ENCODE measurements at regions not wholly inside any gene's neighbourhood (a gene's known extent, or its start where the extent isn't known, plus 50 kb on each side); places are given as distances from the start of the nearest gene placed in this dataset.

DNA sequence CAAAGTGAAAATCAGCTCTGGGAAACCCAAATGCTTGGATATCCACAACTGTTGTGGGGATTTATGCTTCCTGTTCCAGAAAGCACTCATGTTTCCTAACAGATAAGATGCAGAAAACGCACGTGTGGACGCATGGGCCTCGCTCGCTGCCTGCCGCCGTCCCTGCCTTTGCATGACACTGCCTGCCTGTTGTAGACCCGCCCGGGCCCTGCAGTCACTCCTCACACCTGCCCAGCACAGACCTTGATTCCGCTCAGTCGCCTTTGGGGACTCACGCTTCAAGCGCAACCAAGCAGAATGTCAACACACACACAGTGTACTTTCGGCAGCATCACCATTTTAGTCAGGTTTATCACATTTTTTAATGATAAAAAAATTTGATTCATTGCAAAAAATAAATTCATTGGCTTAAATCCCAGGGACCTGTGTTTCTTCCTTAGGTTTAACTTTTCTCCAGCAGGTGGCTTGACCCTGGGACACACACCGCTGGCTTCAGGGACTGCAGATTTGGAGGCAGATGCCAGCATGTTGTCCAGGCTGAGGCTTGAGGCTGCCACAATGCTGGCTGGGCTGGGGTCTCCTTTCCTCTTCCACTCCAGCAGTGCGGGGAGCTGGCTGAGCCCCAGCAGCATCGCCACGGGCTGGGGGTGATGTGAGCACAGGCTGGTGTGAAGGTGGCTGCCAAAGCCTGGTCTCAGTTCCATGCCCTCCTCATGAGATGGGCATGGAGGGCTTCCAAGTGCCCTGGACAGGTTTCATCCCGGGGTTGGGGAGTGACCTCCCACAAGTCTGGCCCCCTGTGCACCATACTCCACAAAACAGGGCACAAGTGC is 416.9 kb upstream of the IRX4 start:
- BruUV-seq (replicated peaks), result no TSS peak
- no peak for TF ChIP-seq CTCF (IDR thresholded peaks at IDR 0.05; ENCODE audit: unreplicated experiment)
- intact Hi-C loops (cut with micrococcal nuclease), result no loop called here
- Mint-ChIP-seq H3K27me3 (ENCODE audit: insufficient read depth, unreplicated experiment) (no peaks in the 10 kb centered on the region), H3K9me3 (ENCODE audit: unreplicated experiment) (no peaks in the 10 kb centered on the region), H3K4me3 (ENCODE audit: unreplicated experiment) (no peak overlapping the region), H3K36me3 (ENCODE audit: insufficient read depth, unreplicated experiment) (no peaks in the 10 kb centered on the region), H3K4me1 (ENCODE audit: insufficient read depth, unreplicated experiment) (no peaks in the 10 kb centered on the region), H3K27ac (ENCODE audit: low read depth, unreplicated experiment) (no peak overlapping the region)
- ChIA-PET POLR2A (no interaction called here), CTCF (interaction anchor here (0.6 kb wide), 2 partner anchors 227 to 444 kb away, joined by 3 to 4 read pairs; no protein-coding TSS in a partner anchor)
- no peak for DNase-seq (ENCODE audit: unreplicated experiment)

- Mint-ChIP-seq H3K4me3 (ENCODE audit: unreplicated experiment) (no peak overlapping the region), H3K4me1 (ENCODE audit: insufficient read depth, unreplicated experiment) (no peaks in the 10 kb centered on the region), H3K9me3 (ENCODE audit: unreplicated experiment) (no peaks in the 10 kb centered on the region), H3K27ac (ENCODE audit: low read depth, unreplicated experiment) (no peak overlapping the region), H3K27me3 (ENCODE audit: insufficient read depth, unreplicated experiment) (no peaks in the 10 kb centered on the region), H3K36me3 (ENCODE audit: insufficient read depth, unreplicated experiment) (no peaks in the 10 kb centered on the region)
- ChIA-PET CTCF (no interaction called here), POLR2A (no interaction called here)
- no TSS peak for BruUV-seq (replicated peaks)
- DNase-seq (ENCODE audit: unreplicated experiment), result no peak
- intact Hi-C loops (cut with micrococcal nuclease), result no loop called here
- no peak for TF ChIP-seq CTCF (IDR thresholded peaks at IDR 0.05; ENCODE audit: unreplicated experiment)
Observed at GRCh38 chr5:2298781-2299180, 416.1 kb upstream of the IRX4 start.

- no peak overlapping the region for H3K4me3 Mint-ChIP-seq (ENCODE audit: unreplicated experiment)
- no peaks in the 10 kb centered on the region for H3K4me1 Mint-ChIP-seq (ENCODE audit: insufficient read depth, unreplicated experiment)
- BruUV-seq (replicated peaks), result no TSS peak
- no peak for DNase-seq (ENCODE audit: unreplicated experiment)
- CTCF ChIA-PET, result no interaction called here
- H3K27me3 Mint-ChIP-seq (ENCODE audit: insufficient read depth, unreplicated experiment), result no peaks in the 10 kb centered on the region
- H3K36me3 Mint-ChIP-seq (ENCODE audit: insufficient read depth, unreplicated experiment), result no peaks in the 10 kb centered on the region
- no peak overlapping the region for H3K27ac Mint-ChIP-seq (ENCODE audit: low read depth, unreplicated experiment)
- intact Hi-C loops (cut with micrococcal nuclease), result no loop called here
- TF ChIP-seq CTCF (IDR thresholded peaks at IDR 0.05; ENCODE audit: unreplicated experiment), result no peak
- POLR2A ChIA-PET, result no interaction called here
- H3K9me3 Mint-ChIP-seq (ENCODE audit: unreplicated experiment), result no peaks in the 10 kb centered on the region
Observed at GRCh38 chr5:2297991-2298390, 415.3 kb upstream of the IRX4 start.

DNA sequence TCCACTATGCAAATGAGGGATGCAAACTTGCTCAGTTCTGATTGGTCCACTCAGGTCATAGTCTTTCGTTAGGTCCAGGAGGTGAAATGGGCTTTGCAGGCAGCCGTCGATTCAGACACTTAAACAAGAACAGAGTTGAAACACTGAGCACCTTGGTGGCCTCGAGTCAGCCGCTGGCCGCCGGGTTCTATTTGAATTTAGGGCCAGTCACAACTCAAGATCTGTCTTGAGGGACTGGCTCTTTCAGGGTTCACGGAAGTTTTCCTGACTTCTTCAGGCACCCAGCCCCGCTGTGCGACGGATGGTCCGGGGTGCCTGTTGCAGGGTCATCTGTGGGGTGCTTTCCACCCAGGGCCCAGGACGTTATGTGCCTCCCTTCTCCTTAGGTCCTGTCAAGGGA is 412.8 kb upstream of the IRX4 start:
- no TSS peak for BruUV-seq (replicated peaks)
- no peaks in the 10 kb centered on the region for H3K36me3 Mint-ChIP-seq (ENCODE audit: insufficient read depth, unreplicated experiment)
- H3K9me3 Mint-ChIP-seq (ENCODE audit: unreplicated experiment), result peaks cover 5% of the 10 kb centered on the region
- intact Hi-C loops (cut with micrococcal nuclease), result no loop called here
- CTCF ChIA-PET, result no interaction called here
- H3K4me1 Mint-ChIP-seq (ENCODE audit: insufficient read depth, unreplicated experiment), result no peaks in the 10 kb centered on the region
- H3K27ac Mint-ChIP-seq (ENCODE audit: low read depth, unreplicated experiment), result no peak overlapping the region
- no peaks in the 10 kb centered on the region for H3K27me3 Mint-ChIP-seq (ENCODE audit: insufficient read depth, unreplicated experiment)
- no peak for TF ChIP-seq CTCF (IDR thresholded peaks at IDR 0.05; ENCODE audit: unreplicated experiment)
- no peak overlapping the region for H3K4me3 Mint-ChIP-seq (ENCODE audit: unreplicated experiment)
- DNase-seq (ENCODE audit: unreplicated experiment), result no peak
- POLR2A ChIA-PET, result no interaction called here

Measured in MCF 10A (cell line).